ENCODE measurements at regions not wholly inside any gene's neighbourhood (a gene's known extent, or its start where the extent isn't known, plus 50 kb on each side); places are given as distances from the start of the nearest gene placed in this dataset.
"Not testable (repeated sequence)": the region's sequence is repeated elsewhere in the genome, so short reads cannot be mapped to it uniquely, and the experiment has no call there.

- no peak for TF ChIP-seq ZNF354C (tag by site-specific recombination; IDR thresholded peaks at IDR 0.05; ENCODE audit: borderline replicate concordance, low read depth)
These were observed 405.0 kb downstream of the RAP2B start (continued) for GRCh38 chr3:153567011-153567410.

DNA sequence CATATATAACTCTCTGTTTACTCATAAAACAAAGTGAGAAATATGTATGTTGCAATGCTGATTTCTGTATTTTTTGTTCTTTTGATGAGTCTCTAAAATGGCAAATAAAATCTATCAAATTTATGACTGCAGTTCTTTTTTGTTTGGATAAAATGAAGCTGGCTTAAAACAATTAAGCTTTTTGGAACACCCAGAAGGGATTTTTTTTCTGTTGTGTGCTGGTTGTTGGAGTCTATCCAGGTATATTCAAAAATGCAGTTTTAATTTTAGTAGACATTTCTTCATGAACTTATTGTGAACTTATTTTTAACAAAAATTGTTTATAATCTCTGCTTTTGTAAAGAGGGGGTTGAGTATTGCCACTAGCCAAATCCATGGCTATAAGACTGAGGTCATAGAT lies 405.5 kb downstream of the RAP2B start:
- no peaks in the 10 kb centered on the region for H3K9me3 ChIP-seq (ENCODE audit: control insufficient read depth, insufficient read depth, low read depth, low read length)
- no peaks in the 10 kb centered on the region for H3K4me1 ChIP-seq (ENCODE audit: control insufficient read depth, insufficient read depth, low read length)
- no peak for TF ChIP-seq ZNF10 (tag by site-specific recombination; IDR thresholded peaks at IDR 0.05)
- no peak for TF ChIP-seq ZNF19 (tag by site-specific recombination; IDR thresholded peaks at IDR 0.05; ENCODE audit: low read depth)
- TF ChIP-seq PRDM1 (tag by site-specific recombination; IDR thresholded peaks at IDR 0.05), result no peak
- no peak for TF ChIP-seq ZNF514 (tag by site-specific recombination; IDR thresholded peaks at IDR 0.05)
- no peak for TF ChIP-seq ZBTB6 (tag by site-specific recombination; IDR thresholded peaks at IDR 0.05)
- no peak for TF ChIP-seq SP2 (tag by site-specific recombination; IDR thresholded peaks at IDR 0.05)
- no peak for TF ChIP-seq ZNF132 (tag by site-specific recombination; IDR thresholded peaks at IDR 0.05; ENCODE audit: borderline replicate concordance)
- no peak for TF ChIP-seq ZNF530 (tag by site-specific recombination; IDR thresholded peaks at IDR 0.05; ENCODE audit: low read depth)
- no peak for TF ChIP-seq ZNF133 (tag by site-specific recombination; IDR thresholded peaks at IDR 0.05)
- TF ChIP-seq ZNF677 (tag by site-specific recombination; IDR thresholded peaks at IDR 0.05), result no peak
- TF ChIP-seq ZNF518A (tag by site-specific recombination; conservative IDR thresholded peaks at IDR 0.05; ENCODE audit: low read depth), result no peak
- TF ChIP-seq ZNF664 (tag by site-specific recombination; IDR thresholded peaks at IDR 0.05), result no peak
- no peak for TF ChIP-seq WT1 (tag by site-specific recombination; IDR thresholded peaks at IDR 0.05)
- TF ChIP-seq KLF8 (tag by site-specific recombination; IDR thresholded peaks at IDR 0.05), result no peak
- no peak for TF ChIP-seq ZFP37 (tag by site-specific recombination; IDR thresholded peaks at IDR 0.05)
- TF ChIP-seq ZBTB10 (tag by site-specific recombination; IDR thresholded peaks at IDR 0.05), result no peak
- no peak for TF ChIP-seq ZNF391 (tag by site-specific recombination; IDR thresholded peaks at IDR 0.05; ENCODE audit: borderline replicate concordance, low read depth)
- no peak for TF ChIP-seq ZNF16 (tag by site-specific recombination; IDR thresholded peaks at IDR 0.05; ENCODE audit: low read depth)
- TF ChIP-seq PBX3 (CRISPR knock-in tag; IDR thresholded peaks at IDR 0.05), result no peak
- H3K36me3 ChIP-seq (ENCODE audit: control insufficient read depth in 2 of 2, insufficient read depth in 1 of 2, low read length in 2 of 2), result no peaks in the 10 kb centered on the region
- H3K4me3 ChIP-seq (ENCODE audit: low read depth, low read length), result no peak overlapping the region
- ChIA-PET CTCF (interaction anchor here (0.9 kb wide), 1 partner anchor 11 kb away, joined by 6 read pairs; no protein-coding TSS in a partner anchor), POLR2A (no interaction called here)
- no peak overlapping the region for H3K27ac ChIP-seq (ENCODE audit: extremely low read depth, low read depth, low read length)

GRCh38 chr3:153570481-153570880 lies 408.5 kb downstream of the RAP2B start:
- POLR2A ChIA-PET; H3K4me1 ChIP-seq (ENCODE audit: control insufficient read depth, insufficient read depth, low read length); CTCF ChIA-PET; H3K9me3 ChIP-seq (ENCODE audit: control insufficient read depth, insufficient read depth, low read depth, low read length); H3K27ac ChIP-seq (ENCODE audit: extremely low read depth, low read depth, low read length); H3K4me3 ChIP-seq (ENCODE audit: low read depth, low read length); H3K36me3 ChIP-seq (ENCODE audit: control insufficient read depth in 2 of 2, insufficient read depth in 1 of 2, low read length in 2 of 2): not testable (repeated sequence)

All from HEK293 (cell line).